Glutamatergic neuron (in vitro differentiated cells): ENCODE measurements at regions not wholly inside any gene's neighbourhood (a gene's known extent, or its start where the extent isn't known, plus 50 kb on each side); places are given as distances from the start of the nearest gene placed in this dataset.

Source experiments
- DNase-seq: peaks from one replicate; pipeline ENCODE4 v3.0.0; 2022
- H3K27ac Mint-ChIP-seq: one replicate; pipeline ENCODE4 v1.8.0; 2020; ENCODE audit warnings: mild to moderate bottlenecking, mixed read lengths, inconsistent platforms; ENCODE audit not compliant: unreplicated experiment
- H3K27me3 Mint-ChIP-seq: one replicate; pipeline ENCODE4 v1.8.0; 2020; ENCODE audit warnings: mild to moderate bottlenecking, moderate library complexity, mixed read lengths, inconsistent platforms; ENCODE audit not compliant: unreplicated experiment
- H3K36me3 Mint-ChIP-seq: one replicate; pipeline ENCODE4 v1.8.0; 2020; ENCODE audit warnings: mild to moderate bottlenecking, mixed read lengths, inconsistent platforms; ENCODE audit not compliant: unreplicated experiment
- H3K4me1 Mint-ChIP-seq: one replicate; pipeline ENCODE4 v1.8.0; 2020; ENCODE audit warnings: mild to moderate bottlenecking, low read depth, mixed read lengths, inconsistent platforms; ENCODE audit not compliant: unreplicated experiment
- H3K4me3 Mint-ChIP-seq: one replicate; pipeline ENCODE4 v1.8.0; 2020; ENCODE audit warnings: mild to moderate bottlenecking, mixed read lengths, inconsistent platforms; ENCODE audit not compliant: unreplicated experiment
- H3K9me3 Mint-ChIP-seq: one replicate; pipeline ENCODE4 v1.8.0; 2020; ENCODE audit warnings: mild to moderate bottlenecking, moderate library complexity, mixed read lengths, inconsistent platforms; ENCODE audit not compliant: unreplicated experiment
- TF ChIP-seq, protein P1 (sequence below): fragments of 200-600 bp; sonication (generic); IDR thresholded peaks from one replicate; pipeline ENCODE4 v1.5.0; 2021; ENCODE audit not compliant: partially characterized antibody, unreplicated experiment

DNA sequence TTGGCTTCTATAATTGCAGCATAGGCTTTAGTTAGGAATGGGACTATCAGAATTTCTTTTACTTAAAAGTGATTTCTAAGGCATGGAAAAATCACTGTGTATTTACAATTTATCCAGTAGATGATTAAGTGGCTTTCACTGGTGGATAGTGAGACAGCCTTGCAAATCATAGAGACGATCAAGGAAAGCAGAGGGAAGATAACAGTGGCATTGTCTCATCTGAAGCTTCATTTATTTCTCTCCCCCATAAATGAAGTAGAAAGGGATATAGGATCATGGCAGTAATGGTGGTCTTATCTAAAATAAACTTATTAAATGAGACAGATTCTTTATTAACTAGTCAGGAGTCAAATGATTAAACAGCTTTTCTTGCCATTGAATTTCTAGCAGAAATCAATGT, 224.2 kb upstream of the ANO5 start:
- TF ChIP-seq, protein P1, sequence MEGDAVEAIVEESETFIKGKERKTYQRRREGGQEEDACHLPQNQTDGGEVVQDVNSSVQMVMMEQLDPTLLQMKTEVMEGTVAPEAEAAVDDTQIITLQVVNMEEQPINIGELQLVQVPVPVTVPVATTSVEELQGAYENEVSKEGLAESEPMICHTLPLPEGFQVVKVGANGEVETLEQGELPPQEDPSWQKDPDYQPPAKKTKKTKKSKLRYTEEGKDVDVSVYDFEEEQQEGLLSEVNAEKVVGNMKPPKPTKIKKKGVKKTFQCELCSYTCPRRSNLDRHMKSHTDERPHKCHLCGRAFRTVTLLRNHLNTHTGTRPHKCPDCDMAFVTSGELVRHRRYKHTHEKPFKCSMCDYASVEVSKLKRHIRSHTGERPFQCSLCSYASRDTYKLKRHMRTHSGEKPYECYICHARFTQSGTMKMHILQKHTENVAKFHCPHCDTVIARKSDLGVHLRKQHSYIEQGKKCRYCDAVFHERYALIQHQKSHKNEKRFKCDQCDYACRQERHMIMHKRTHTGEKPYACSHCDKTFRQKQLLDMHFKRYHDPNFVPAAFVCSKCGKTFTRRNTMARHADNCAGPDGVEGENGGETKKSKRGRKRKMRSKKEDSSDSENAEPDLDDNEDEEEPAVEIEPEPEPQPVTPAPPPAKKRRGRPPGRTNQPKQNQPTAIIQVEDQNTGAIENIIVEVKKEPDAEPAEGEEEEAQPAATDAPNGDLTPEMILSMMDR: no peak
- Mint-ChIP-seq H3K4me3 (no peak overlapping the region), H3K9me3 (no peaks in the 10 kb centered on the region), H3K36me3 (no peaks in the 10 kb centered on the region), H3K27me3 (no peaks in the 10 kb centered on the region), H3K4me1 (peaks cover 10% of the 10 kb centered on the region), H3K27ac (no peak overlapping the region)
- no peak for DNase-seq

DNA sequence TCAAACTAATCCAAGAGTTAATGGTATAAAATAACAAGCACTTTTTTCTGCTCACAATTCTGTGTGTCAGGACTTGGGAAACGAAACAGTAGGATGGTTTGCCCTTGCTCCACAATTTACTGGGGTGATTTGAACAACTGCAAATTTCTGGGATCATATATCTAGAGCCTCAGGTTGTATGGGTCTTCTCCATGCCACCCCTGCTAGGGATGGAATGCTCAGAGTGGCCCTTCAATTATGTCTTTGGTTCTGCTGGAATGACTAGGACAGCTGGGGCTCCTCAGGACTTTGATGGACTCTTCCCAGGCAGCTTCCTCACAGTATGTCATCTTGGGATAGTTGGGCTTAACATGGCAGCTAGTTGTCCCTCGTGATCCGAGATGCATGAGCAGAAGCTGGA, 223.0 kb upstream of the ANO5 start:
- Mint-ChIP-seq H3K27ac (no peak overlapping the region), H3K4me1 (peaks cover 6% of the 10 kb centered on the region), H3K27me3 (no peaks in the 10 kb centered on the region), H3K9me3 (no peaks in the 10 kb centered on the region), H3K4me3 (no peak overlapping the region), H3K36me3 (no peaks in the 10 kb centered on the region)
- TF ChIP-seq, protein P1: no peak
- no peak for DNase-seq

DNA sequence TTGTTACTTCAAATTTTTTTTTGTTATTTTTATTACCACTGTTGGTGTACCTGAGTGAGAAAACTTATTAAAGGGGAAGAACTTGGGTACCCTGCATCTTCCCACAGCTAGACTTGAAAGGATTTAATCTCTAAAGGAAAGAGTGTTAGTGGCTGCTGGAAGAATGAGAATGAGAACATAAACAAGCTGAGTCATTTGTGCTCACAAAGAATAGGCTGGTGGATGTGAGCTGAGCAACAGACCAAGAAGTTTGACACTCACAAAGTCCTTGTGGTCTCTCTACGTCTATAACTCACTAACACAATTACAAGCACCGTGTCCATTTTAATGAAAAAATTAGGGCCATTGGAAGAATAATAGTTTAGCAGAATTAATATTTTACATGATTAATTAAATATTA, 217.6 kb upstream of the ANO5 start:
- no peaks in the 10 kb centered on the region for H3K4me1 Mint-ChIP-seq
- H3K27me3 Mint-ChIP-seq: no peaks in the 10 kb centered on the region
- DNase-seq: no peak
- no peaks in the 10 kb centered on the region for H3K36me3 Mint-ChIP-seq
- TF ChIP-seq, protein P1: no peak
- no peak overlapping the region for H3K27ac Mint-ChIP-seq
- H3K4me3 Mint-ChIP-seq: no peak overlapping the region
- no peaks in the 10 kb centered on the region for H3K9me3 Mint-ChIP-seq

DNA sequence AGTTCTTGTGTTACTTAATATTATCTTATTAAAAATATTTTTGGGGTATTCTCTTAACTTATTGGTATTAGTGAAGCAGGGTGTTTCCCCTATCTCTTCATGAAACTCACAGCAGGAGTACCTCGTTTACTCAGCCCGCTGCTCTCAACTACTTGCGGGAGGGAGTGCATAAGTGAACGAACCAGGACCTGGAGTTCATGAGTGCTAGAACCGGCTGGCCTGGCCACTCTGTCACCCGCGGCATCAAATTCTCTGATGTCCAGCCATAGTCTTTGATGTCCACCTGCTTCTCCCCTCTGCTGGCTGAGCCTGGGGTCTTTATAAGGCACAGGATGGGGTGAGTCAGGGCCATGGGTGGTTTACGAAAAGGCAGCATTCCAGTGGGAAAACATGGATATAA, 216.7 kb upstream of the ANO5 start:
- H3K36me3 Mint-ChIP-seq: no peaks in the 10 kb centered on the region
- TF ChIP-seq, protein P1: no peak
- H3K4me1 Mint-ChIP-seq: no peaks in the 10 kb centered on the region
- no peak for DNase-seq
- no peak overlapping the region for H3K27ac Mint-ChIP-seq
- no peaks in the 10 kb centered on the region for H3K9me3 Mint-ChIP-seq
- no peaks in the 10 kb centered on the region for H3K27me3 Mint-ChIP-seq
- H3K4me3 Mint-ChIP-seq: no peak overlapping the region

DNA sequence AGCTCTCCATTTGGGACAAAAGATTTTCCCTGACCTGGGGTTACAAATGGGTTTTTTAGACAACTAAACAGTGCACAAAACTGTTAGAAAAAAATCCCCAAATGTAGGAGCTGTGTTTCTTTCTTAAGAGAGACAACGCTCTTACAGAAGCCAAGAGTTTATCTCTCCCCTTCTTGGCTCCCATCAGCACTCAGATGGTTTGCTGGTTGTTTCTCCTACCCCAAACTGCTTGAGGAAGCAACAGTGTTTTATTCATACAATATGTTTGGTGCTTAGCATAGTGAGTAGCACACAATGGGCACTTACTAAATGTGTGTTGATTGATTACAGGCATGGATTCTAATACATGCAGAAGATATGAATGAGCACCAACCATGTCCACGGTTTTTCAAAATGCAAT, 209.5 kb upstream of the ANO5 start:
- Mint-ChIP-seq H3K9me3 (no peaks in the 10 kb centered on the region), H3K4me1 (no peaks in the 10 kb centered on the region), H3K36me3 (no peaks in the 10 kb centered on the region), H3K27ac (no peak overlapping the region), H3K27me3 (peaks cover 2% of the 10 kb centered on the region), H3K4me3 (no peak overlapping the region)
- no peak for DNase-seq
- TF ChIP-seq, protein P1: no peak
